GM23338 (cell line): ENCODE measurements at regions not wholly inside any gene's neighbourhood (a gene's known extent, or its start where the extent isn't known, plus 50 kb on each side); places are given as distances from the start of the nearest gene placed in this dataset.

ENCODE experiments used
- ATAC-seq: fragments of 200-7000 bp; cut with Tn5 transposase; 3 replicates; pipeline ENCODE4 v1.9.1; 2020
- DNase-seq: peaks from one replicate; pipeline ENCODE4 v3.0.0-alpha.2; 2015; ENCODE audit warnings: low spot score
- H2AFZ ChIP-seq: fragments of 200-600 bp; sonication (generic); 2 replicates; pipeline ENCODE4 v1.8.0; 2016; ENCODE audit warnings: antibody characterized with exemption, mild to moderate bottlenecking, moderate library complexity
- H3F3A ChIP-seq: fragments of 200-600 bp; sonication (generic); replicated peaks from 2 replicates; pipeline ENCODE4 v1.8.0; 2017; ENCODE audit warnings: antibody characterized with exemption, mixed run types, low read depth
- H3K27ac ChIP-seq: fragments of 200-600 bp; sonication (generic); 2 replicates; pipeline ENCODE4 v1.6.1; 2016; ENCODE audit warnings: low read depth
- H3K27me3 ChIP-seq: fragments of 200-600 bp; sonication (generic); 2 replicates; pipeline ENCODE4 v1.8.0; 2016; ENCODE audit warnings: mild to moderate bottlenecking, mixed run types, moderate library complexity; ENCODE audit not compliant: insufficient read depth
- H3K36me3 ChIP-seq: fragments of 200-600 bp; sonication (generic); 2 replicates; pipeline ENCODE4 v1.8.0; 2016; ENCODE audit warnings: mild to moderate bottlenecking; ENCODE audit not compliant: insufficient read depth
- H3K4me1 ChIP-seq: fragments of 200-600 bp; sonication (generic); 2 replicates; pipeline ENCODE4 v1.8.0; 2016; ENCODE audit warnings: mild to moderate bottlenecking, moderate library complexity; ENCODE audit not compliant: insufficient read depth
- H3K4me2 ChIP-seq: fragments of 200-600 bp; sonication (generic); 2 replicates; pipeline ENCODE4 v1.7.1; 2017; ENCODE audit warnings: mixed run types
- H3K4me3 ChIP-seq: fragments of 200-600 bp; sonication (generic); 2 replicates; pipeline ENCODE4 v1.6.1; 2016; ENCODE audit warnings: mixed run types
- H3K79me2 ChIP-seq: fragments of 200-600 bp; sonication (generic); replicated peaks from 2 replicates; pipeline ENCODE4 v1.8.0; 2017; ENCODE audit warnings: mild to moderate bottlenecking; ENCODE audit not compliant: insufficient read depth
- H3K9me2 ChIP-seq: fragments of 200-600 bp; sonication (generic); 2 replicates; pipeline ENCODE4 v1.8.0; 2017; ENCODE audit not compliant: insufficient read depth
- H4K20me1 ChIP-seq: fragments of 200-600 bp; sonication (generic); replicated peaks from 2 replicates; pipeline ENCODE4 v1.8.0; 2017; ENCODE audit warnings: mild to moderate bottlenecking; ENCODE audit not compliant: insufficient read depth
- H3K27ac Mint-ChIP-seq: 2 replicates; pipeline ENCODE4 v1.8.0; 2020; ENCODE audit warnings: inconsistent platforms, mild to moderate bottlenecking, moderate library complexity, mixed read lengths
- H3K27me3 Mint-ChIP-seq: 3 replicates; pipeline ENCODE4 v1.8.0; 2022; ENCODE audit warnings: low read depth, mild to moderate bottlenecking, moderate library complexity, mixed read lengths, inconsistent platforms; ENCODE audit not compliant: insufficient read depth, poor library complexity
- H3K36me3 Mint-ChIP-seq: 3 replicates; pipeline ENCODE4 v1.8.0; 2021; ENCODE audit warnings: low read depth, mild to moderate bottlenecking, inconsistent platforms, moderate library complexity, mixed read lengths
- H3K4me1 Mint-ChIP-seq: 3 replicates; pipeline ENCODE4 v1.8.0; 2020; ENCODE audit warnings: mild to moderate bottlenecking, inconsistent platforms, mixed read lengths
- H3K4me3 Mint-ChIP-seq: 3 replicates; pipeline ENCODE4 v1.8.0; 2021; ENCODE audit warnings: moderate library complexity, mild to moderate bottlenecking, inconsistent platforms, mixed read lengths
- H3K9me3 Mint-ChIP-seq: 3 replicates; pipeline ENCODE4 v1.8.0; 2020; ENCODE audit warnings: moderate library complexity, mild to moderate bottlenecking, inconsistent platforms, mixed read lengths
- CREB1 ChIP-seq: fragments of 250-450 bp; sonication (Bioruptor Pico); IDR thresholded peaks from 2 replicates; pipeline ENCODE4 v1.5.0; 2020; ENCODE audit warnings: low read depth, mild to moderate bottlenecking, moderate library complexity
- EZH2 ChIP-seq: fragments of 200-600 bp; sonication (generic); IDR thresholded peaks from one replicate; pipeline ENCODE4 v1.8.0; 2017; ENCODE audit warnings: antibody characterized with exemption, mild to moderate bottlenecking, low read depth; ENCODE audit not compliant: unreplicated experiment
- EZH2phosphoT487 ChIP-seq: fragments of 200-600 bp; sonication (generic); IDR thresholded peaks from one replicate; pipeline ENCODE4 v1.8.1; 2018; ENCODE audit warnings: antibody characterized with exemption; ENCODE audit not compliant: unreplicated experiment
- JUNB ChIP-seq: IDR thresholded peaks from one replicate; pipeline ENCODE4 v1.6.1; 2016; ENCODE audit warnings: antibody characterized with exemption; ENCODE audit not compliant: unreplicated experiment
- POLR2AphosphoS5 ChIP-seq: IDR thresholded peaks from 2 replicates; pipeline ENCODE4 v1.6.1; 2016; ENCODE audit warnings: antibody characterized with exemption, low read depth
- STAT1 ChIP-seq: IDR thresholded peaks from one replicate; pipeline ENCODE4 v1.6.1; 2016; ENCODE audit warnings: antibody characterized with exemption; ENCODE audit not compliant: unreplicated experiment
- ZNF114 ChIP-seq: fragments of 250-450 bp; sonication (Bioruptor Pico); IDR thresholded peaks from 2 replicates; pipeline ENCODE4 v1.5.0; 2020; ENCODE audit warnings: mild to moderate bottlenecking, moderate library complexity
- ZNF331 ChIP-seq: fragments of 250-450 bp; sonication (Bioruptor Pico); IDR thresholded peaks from 2 replicates; pipeline ENCODE4 v1.5.0; 2020; ENCODE audit warnings: low read depth, mild to moderate bottlenecking, moderate library complexity
- TF ChIP-seq, protein P1 (sequence below): IDR thresholded peaks from one replicate; pipeline ENCODE4 v1.6.1; 2018; ENCODE audit warnings: antibody characterized with exemption; ENCODE audit not compliant: unreplicated experiment
- TF ChIP-seq, protein P2 (sequence below): IDR thresholded peaks from 2 replicates; pipeline ENCODE4 v1.6.1; 2016; ENCODE audit warnings: antibody characterized with exemption
- TF ChIP-seq, protein P3 (sequence below): fragments of 250-450 bp; sonication (Bioruptor Pico); IDR thresholded peaks from 2 replicates; pipeline ENCODE4 v1.5.0; 2020; ENCODE audit warnings: mild to moderate bottlenecking, moderate library complexity

DNA sequence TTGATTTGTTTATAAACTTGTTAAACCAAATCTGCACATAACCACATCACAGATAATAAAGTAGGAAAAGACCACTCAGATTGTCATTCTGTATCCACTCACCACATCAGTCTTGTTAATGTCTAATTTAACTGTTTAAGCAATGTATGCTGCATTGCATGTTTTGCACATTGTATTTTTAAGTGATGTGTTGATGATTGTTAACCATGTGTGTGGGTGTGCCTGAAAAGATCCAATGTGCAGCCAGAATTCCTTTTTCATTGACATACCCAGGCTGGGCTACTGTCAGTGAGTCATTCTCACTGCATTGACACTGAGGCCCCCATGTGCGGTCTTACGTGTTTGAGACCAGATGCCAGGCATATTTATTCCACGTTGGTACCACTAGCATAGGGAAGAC is 167.3 kb downstream of the TRMT11 start (continued):
- TF ChIP-seq, protein P1, sequence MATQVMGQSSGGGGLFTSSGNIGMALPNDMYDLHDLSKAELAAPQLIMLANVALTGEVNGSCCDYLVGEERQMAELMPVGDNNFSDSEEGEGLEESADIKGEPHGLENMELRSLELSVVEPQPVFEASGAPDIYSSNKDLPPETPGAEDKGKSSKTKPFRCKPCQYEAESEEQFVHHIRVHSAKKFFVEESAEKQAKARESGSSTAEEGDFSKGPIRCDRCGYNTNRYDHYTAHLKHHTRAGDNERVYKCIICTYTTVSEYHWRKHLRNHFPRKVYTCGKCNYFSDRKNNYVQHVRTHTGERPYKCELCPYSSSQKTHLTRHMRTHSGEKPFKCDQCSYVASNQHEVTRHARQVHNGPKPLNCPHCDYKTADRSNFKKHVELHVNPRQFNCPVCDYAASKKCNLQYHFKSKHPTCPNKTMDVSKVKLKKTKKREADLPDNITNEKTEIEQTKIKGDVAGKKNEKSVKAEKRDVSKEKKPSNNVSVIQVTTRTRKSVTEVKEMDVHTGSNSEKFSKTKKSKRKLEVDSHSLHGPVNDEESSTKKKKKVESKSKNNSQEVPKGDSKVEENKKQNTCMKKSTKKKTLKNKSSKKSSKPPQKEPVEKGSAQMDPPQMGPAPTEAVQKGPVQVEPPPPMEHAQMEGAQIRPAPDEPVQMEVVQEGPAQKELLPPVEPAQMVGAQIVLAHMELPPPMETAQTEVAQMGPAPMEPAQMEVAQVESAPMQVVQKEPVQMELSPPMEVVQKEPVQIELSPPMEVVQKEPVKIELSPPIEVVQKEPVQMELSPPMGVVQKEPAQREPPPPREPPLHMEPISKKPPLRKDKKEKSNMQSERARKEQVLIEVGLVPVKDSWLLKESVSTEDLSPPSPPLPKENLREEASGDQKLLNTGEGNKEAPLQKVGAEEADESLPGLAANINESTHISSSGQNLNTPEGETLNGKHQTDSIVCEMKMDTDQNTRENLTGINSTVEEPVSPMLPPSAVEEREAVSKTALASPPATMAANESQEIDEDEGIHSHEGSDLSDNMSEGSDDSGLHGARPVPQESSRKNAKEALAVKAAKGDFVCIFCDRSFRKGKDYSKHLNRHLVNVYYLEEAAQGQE: no peak
- no peak for TF ChIP-seq ZNF114 (CRISPR knock-in tag)

DNA sequence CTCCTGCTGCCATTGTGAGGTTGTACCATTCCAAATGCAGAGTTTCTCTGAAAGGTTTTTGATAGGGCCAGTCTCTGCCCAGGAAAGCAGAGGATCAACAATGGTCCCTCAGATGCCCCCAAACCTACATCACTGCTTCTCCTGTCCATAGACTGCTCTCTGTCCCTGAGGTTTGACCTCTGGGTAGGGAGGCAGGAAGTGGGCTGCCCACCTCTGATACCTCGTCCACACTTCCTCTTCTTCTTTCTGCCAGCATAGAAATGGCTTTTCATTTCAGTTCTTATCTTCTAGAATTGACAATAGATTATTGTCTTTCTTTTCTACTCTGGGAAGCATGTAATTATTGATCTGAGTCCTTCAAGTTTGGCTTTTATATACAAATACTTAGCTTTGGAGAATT is 170.6 kb downstream of the TRMT11 start:
- Histone ChIP-seq H2AFZ (no peak overlapping the region), H4K20me1 (no peaks in the 10 kb centered on the region), H3K36me3 (no peaks in the 10 kb centered on the region), H3K79me2 (no peaks in the 10 kb centered on the region), H3K4me3 (no peak overlapping the region), H3F3A (no peaks in the 10 kb centered on the region), H3K27me3 (no peaks in the 10 kb centered on the region), H3K9me2 (no peaks in the 10 kb centered on the region), H3K4me2 (no peak overlapping the region), H3K27ac (no peak overlapping the region), H3K4me1 (0 out of 2 replicates have a peak, but pooled peaks cover 1% of the 10 kb centered on the region)
- ATAC-seq: no peak
- DNase-seq: no peak
- H3K27ac Mint-ChIP-seq: no peak overlapping the region
- H3K27me3 Mint-ChIP-seq: peaks cover under 1% of the 10 kb centered on the region
- H3K4me3 Mint-ChIP-seq: no peak overlapping the region
- no peaks in the 10 kb centered on the region; the same call in 2 of the 3 replicates for H3K36me3 Mint-ChIP-seq
- peaks cover 5% of the 10 kb centered on the region; the same call in 2 of the 3 replicates for H3K4me1 Mint-ChIP-seq
- no peaks in the 10 kb centered on the region for H3K9me3 Mint-ChIP-seq
- no peak for TF ChIP-seq CREB1
- TF ChIP-seq, protein P2, sequence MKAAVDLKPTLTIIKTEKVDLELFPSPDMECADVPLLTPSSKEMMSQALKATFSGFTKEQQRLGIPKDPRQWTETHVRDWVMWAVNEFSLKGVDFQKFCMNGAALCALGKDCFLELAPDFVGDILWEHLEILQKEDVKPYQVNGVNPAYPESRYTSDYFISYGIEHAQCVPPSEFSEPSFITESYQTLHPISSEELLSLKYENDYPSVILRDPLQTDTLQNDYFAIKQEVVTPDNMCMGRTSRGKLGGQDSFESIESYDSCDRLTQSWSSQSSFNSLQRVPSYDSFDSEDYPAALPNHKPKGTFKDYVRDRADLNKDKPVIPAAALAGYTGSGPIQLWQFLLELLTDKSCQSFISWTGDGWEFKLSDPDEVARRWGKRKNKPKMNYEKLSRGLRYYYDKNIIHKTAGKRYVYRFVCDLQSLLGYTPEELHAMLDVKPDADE: no peak
- TF ChIP-seq POLR2AphosphoS5: no peak
- TF ChIP-seq, protein P1: no peak
- TF ChIP-seq STAT1: no peak
- TF ChIP-seq JUNB: no peak
- TF ChIP-seq, protein P3, sequence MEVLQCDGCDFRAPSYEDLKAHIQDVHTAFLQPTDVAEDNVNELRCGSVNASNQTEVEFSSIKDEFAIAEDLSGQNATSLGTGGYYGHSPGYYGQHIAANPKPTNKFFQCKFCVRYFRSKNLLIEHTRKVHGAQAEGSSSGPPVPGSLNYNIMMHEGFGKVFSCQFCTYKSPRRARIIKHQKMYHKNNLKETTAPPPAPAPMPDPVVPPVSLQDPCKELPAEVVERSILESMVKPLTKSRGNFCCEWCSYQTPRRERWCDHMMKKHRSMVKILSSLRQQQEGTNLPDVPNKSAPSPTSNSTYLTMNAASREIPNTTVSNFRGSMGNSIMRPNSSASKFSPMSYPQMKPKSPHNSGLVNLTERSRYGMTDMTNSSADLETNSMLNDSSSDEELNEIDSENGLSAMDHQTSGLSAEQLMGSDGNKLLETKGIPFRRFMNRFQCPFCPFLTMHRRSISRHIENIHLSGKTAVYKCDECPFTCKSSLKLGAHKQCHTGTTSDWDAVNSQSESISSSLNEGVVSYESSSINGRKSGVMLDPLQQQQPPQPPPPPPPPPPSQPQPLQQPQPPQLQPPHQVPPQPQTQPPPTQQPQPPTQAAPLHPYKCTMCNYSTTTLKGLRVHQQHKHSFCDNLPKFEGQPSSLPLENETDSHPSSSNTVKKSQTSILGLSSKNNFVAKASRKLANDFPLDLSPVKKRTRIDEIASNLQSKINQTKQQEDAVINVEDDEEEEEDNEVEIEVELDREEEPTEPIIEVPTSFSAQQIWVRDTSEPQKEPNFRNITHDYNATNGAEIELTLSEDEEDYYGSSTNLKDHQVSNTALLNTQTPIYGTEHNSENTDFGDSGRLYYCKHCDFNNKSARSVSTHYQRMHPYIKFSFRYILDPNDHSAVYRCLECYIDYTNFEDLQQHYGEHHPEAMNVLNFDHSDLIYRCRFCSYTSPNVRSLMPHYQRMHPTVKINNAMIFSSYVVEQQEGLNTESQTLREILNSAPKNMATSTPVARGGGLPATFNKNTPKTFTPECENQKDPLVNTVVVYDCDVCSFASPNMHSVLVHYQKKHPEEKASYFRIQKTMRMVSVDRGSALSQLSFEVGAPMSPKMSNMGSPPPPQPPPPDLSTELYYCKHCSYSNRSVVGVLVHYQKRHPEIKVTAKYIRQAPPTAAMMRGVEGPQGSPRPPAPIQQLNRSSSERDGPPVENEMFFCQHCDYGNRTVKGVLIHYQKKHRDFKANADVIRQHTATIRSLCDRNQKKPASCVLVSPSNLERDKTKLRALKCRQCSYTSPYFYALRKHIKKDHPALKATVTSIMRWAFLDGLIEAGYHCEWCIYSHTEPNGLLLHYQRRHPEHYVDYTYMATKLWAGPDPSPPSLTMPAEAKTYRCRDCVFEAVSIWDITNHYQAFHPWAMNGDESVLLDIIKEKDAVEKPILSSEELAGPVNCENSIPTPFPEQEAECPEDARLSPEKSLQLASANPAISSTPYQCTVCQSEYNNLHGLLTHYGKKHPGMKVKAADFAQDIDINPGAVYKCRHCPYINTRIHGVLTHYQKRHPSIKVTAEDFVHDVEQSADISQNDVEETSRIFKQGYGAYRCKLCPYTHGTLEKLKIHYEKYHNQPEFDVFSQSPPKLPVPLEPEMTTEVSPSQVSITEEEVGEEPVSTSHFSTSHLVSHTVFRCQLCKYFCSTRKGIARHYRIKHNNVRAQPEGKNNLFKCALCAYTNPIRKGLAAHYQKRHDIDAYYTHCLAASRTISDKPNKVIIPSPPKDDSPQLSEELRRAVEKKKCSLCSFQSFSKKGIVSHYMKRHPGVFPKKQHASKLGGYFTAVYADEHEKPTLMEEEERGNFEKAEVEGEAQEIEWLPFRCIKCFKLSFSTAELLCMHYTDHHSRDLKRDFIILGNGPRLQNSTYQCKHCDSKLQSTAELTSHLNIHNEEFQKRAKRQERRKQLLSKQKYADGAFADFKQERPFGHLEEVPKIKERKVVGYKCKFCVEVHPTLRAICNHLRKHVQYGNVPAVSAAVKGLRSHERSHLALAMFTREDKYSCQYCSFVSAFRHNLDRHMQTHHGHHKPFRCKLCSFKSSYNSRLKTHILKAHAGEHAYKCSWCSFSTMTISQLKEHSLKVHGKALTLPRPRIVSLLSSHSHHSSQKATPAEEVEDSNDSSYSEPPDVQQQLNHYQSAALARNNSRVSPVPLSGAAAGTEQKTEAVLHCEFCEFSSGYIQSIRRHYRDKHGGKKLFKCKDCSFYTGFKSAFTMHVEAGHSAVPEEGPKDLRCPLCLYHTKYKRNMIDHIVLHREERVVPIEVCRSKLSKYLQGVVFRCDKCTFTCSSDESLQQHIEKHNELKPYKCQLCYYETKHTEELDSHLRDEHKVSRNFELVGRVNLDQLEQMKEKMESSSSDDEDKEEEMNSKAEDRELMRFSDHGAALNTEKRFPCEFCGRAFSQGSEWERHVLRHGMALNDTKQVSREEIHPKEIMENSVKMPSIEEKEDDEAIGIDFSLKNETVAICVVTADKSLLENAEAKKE (CRISPR knock-in tag): no peak
- TF ChIP-seq EZH2: no peak
- no peak for TF ChIP-seq ZNF331 (CRISPR knock-in tag)
- TF ChIP-seq EZH2phosphoT487: no peak
